AG04450 (cell line): ENCODE measurements at regions not wholly inside any gene's neighbourhood (a gene's known extent, or its start where the extent isn't known, plus 50 kb on each side); places are given as distances from the start of the nearest gene placed in this dataset.

Source experiments
- CTCF ChIA-PET: fragments of 300-600, 350-600 bp; formaldehyde crosslinking; extraction: SDS; loops from one replicate; lab custom pipeline; 2022; ENCODE audit warnings: antibody characterized with exemption, inconsistent platforms; lab: Charles Lee
- POLR2A ChIA-PET: fragments of 350-600 bp; formaldehyde crosslinking; extraction: SDS; loops from one replicate; lab custom pipeline; 2021; ENCODE audit warnings: antibody characterized with exemption, inconsistent platforms; lab: Yijun Ruan, JAX
- DNase-seq: peaks from one replicate; pipeline ENCODE4 v3.0.0-alpha.2; 2011; ENCODE audit warnings: low read depth, low spot score
- H3K27ac ChIP-seq: one replicate; pipeline ENCODE4 v1.5.1; 2012; ENCODE audit warnings: low read depth, low read length, control low read depth
- H3K27me3 ChIP-seq: one replicate; pipeline ENCODE4 v1.6.0; 2012; ENCODE audit warnings: low read length; ENCODE audit not compliant: control insufficient read depth, insufficient read depth
- H3K4me3 ChIP-seq: 2 replicates; pipeline ENCODE4 v1.5.1; 2011; ENCODE audit warnings: mild to moderate bottlenecking, low read depth, low read length, control low read depth
- H3K9me3 ChIP-seq: 2 replicates; pipeline ENCODE4 v1.5.1; 2012; ENCODE audit warnings: low read length; ENCODE audit not compliant: control insufficient read depth, insufficient read depth
- CTCF ChIP-seq: IDR thresholded peaks from 2 replicates; pipeline ENCODE4 v1.5.1; 2011; ENCODE audit warnings: low read depth, low read length, control low read depth, inconsistent platforms

GRCh38 chr11:11069841-11070835, 212.3 kb upstream of the ZBED5 start:
- DNase-seq, result no peak
- POLR2A ChIA-PET, result no interaction called here
- peaks cover 55% of the 10 kb centered on the region for H3K27me3 ChIP-seq
- CTCF ChIA-PET, result no interaction called here
- H3K27ac ChIP-seq, result no peak overlapping the region
- H3K4me3 ChIP-seq, result no peak overlapping the region
- H3K9me3 ChIP-seq, result no peaks in the 10 kb centered on the region
- no peak for TF ChIP-seq CTCF

GRCh38 chr11:11068113-11068512, 210.3 kb upstream of the ZBED5 start:
- no peak for TF ChIP-seq CTCF
- POLR2A ChIA-PET, result no interaction called here
- DNase-seq, result no peak
- peaks cover 44% of the 10 kb centered on the region for H3K27me3 ChIP-seq
- no peak overlapping the region for H3K4me3 ChIP-seq
- no peaks in the 10 kb centered on the region for H3K9me3 ChIP-seq
- no peak overlapping the region for H3K27ac ChIP-seq
- CTCF ChIA-PET, result no interaction called here

GRCh38 chr11:11065396-11065795, 207.5 kb upstream of the ZBED5 start:
- no peak for DNase-seq
- POLR2A ChIA-PET, result no interaction called here
- Histone ChIP-seq H3K27ac (no peak overlapping the region), H3K4me3 (no peak overlapping the region), H3K9me3 (no peaks in the 10 kb centered on the region), H3K27me3 (peaks cover 38% of the 10 kb centered on the region)
- no peak for TF ChIP-seq CTCF
- CTCF ChIA-PET, result no interaction called here

GRCh38 chr11:11057472-11057854, 199.6 kb upstream of the ZBED5 start:
- ChIA-PET CTCF (interaction anchor here (0.6 kb wide), 1 partner anchor 267 kb away, joined by 4 read pairs; no protein-coding TSS in a partner anchor), POLR2A (no interaction called here)
- no peak for TF ChIP-seq CTCF
- no peak overlapping the region for H3K27ac ChIP-seq
- H3K27me3 ChIP-seq, result peaks cover 16% of the 10 kb centered on the region
- no peak for DNase-seq
- H3K9me3 ChIP-seq, result peaks cover 3% of the 10 kb centered on the region; the same call in 1 of the 2 replicates
- no peak overlapping the region for H3K4me3 ChIP-seq
